ENCODE measurements at regions not wholly inside any gene's neighbourhood (a gene's known extent, or its start where the extent isn't known, plus 50 kb on each side); places are given as distances from the start of the nearest gene placed in this dataset.

DNA sequence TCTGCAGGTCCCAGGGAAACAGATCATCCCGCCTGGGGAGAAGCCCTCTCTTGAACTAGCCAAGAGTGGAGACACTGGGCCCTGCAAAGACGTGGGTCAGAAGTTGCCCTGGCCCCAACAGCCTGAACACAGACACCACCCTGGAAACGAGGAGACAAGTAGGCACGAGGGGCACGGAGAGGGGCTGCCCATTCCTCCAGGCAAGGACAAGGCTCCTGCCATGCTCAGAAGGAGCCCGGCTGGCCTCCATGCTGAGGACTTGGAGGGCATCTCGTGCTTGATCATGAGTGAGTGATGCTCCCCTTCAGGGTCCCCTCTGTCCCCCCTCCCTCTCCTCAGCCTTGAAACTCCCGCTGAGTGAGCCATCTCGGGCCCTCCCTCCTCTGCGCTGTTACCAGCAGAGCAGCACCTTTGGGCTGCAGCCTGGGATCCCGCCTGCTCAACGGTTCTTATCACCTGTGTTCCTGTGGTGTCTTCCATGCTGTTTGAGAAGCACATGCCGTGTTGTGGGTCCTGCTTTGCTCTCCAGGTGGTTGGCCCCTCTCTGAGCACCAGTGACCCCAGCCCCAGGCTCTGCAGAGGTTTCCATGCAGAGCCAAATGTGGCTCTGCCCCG is 544.3 kb downstream of the TCERG1L start:
- ATAC-seq: no peak
- no peak for DNase-seq
- Histone ChIP-seq H3K27ac (no peak overlapping the region), H3K27me3 (peaks cover 0 to 10% (median 0%) of the 10 kb centered on the region in 9 donors), H3K36me3 (no peaks in the 10 kb centered on the region), H3K4me3 (no peak overlapping the region), H3K4me1 (no peaks in the 10 kb centered on the region), H3K9me3 (peaks cover 0 to 24% (median 3%) of the 10 kb centered on the region in 12 donors)
- WGBS, 4 donors: 74 to 87% (median 80%) methylated on average over 9 to 14 of the region's 14 CpGs
- TF ChIP-seq POLR2A (IDR thresholded peaks at IDR 0.05) (no peak), CTCF (IDR thresholded peaks at IDR 0.05) (no peak)
- intact Hi-C loops (cut with DNase I): no loop called here

GRCh38 chr10:130769146-130770017 is 542.1 kb downstream of the TCERG1L start:
- H3K27me3 ChIP-seq: peaks cover 0 to 29% (median under 1%) of the 10 kb centered on the region in 9 donors
- H3K4me1 ChIP-seq: no peaks in the 10 kb centered on the region
- no peak for ATAC-seq
- no peaks in the 10 kb centered on the region for H3K36me3 ChIP-seq
- peaks cover 0 to 24% (median 3%) of the 10 kb centered on the region in 12 donors for H3K9me3 ChIP-seq
- no peak for DNase-seq
- H3K4me3 ChIP-seq: no peak overlapping the region
- intact Hi-C loops (cut with DNase I): no loop called here
- TF ChIP-seq CTCF (IDR thresholded peaks at IDR 0.05): no peak
- no peak for TF ChIP-seq POLR2A (IDR thresholded peaks at IDR 0.05)
- 80 to 89% (median 86%) methylated on average over 8 to 10 of the region's 10 CpGs for WGBS, 4 donors
- H3K27ac ChIP-seq: no peak overlapping the region

DNA sequence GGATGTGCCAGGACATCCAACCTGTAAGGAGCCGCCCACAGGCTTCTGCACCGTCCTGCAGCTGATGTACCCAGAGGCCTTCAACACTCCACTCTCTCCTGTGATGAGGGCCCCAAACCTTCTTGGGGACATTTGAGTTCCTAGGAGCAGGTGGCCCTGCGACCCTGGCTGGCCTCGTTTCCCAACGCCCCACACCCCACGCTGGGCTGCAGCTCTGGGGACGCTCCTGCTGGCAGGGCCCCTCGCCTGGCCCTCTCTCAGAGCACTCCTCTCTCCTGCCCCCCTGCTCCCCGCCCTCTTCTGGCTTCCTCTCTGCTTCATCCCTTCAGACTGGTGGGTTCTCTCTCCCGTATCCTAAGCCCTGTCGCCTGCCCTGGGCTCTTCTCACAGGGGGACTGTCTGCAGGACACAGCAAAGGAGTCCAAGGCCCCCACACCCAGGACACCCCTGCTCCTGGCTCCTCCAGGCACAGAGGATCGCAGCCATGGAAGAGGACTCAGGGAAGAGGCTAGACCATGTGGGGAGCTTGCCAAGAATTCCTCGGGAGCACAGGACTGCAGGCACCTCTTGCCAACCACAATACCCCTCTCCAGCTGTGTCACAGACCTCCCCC is 541.4 kb downstream of the TCERG1L start:
- Histone ChIP-seq H3K27me3 (peaks cover 0 to 37% (median 2%) of the 10 kb centered on the region in 9 donors), H3K4me1 (no peaks in the 10 kb centered on the region), H3K4me3 (no peak overlapping the region), H3K36me3 (no peaks in the 10 kb centered on the region), H3K27ac (no peak overlapping the region), H3K9me3 (peaks cover 0 to 18% (median 3%) of the 10 kb centered on the region in 12 donors)
- DNase-seq: no peak
- intact Hi-C loops (cut with DNase I): no loop called here
- 75 to 82% (median 78%) methylated on average over 13 of the region's 13 CpGs for WGBS, 4 donors
- no peak for ATAC-seq
- TF ChIP-seq CTCF (IDR thresholded peaks at IDR 0.05) (no peak), POLR2A (IDR thresholded peaks at IDR 0.05) (no peak)

DNA sequence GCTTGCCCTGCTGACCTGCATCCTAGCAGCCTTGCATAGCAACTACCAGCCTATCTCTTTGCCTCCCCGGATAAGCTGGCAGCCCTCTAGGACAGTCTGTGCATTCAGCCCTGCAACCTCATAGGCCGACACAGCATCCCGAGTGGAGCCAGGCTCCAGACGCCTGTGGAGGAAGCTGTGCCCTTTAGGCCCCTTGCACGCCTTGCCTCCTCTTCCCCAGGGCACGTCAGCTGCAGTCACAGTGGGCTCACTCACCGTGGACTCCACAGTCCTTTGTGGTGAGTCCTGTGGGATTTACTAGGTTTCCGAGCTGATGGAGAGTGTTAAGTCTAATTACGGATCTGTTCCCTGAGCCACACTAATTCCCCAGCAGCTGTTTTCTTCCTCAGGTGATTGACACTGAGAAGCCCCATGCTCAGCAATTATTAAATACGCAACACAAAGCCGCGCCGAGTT is 540.0 kb downstream of the TCERG1L start:
- Histone ChIP-seq H3K36me3 (no peaks in the 10 kb centered on the region), H3K27ac (no peak overlapping the region), H3K4me1 (no peaks in the 10 kb centered on the region), H3K27me3 (peaks cover 0 to 36% (median 2%) of the 10 kb centered on the region in 9 donors), H3K9me3 (peaks cover 0 to 17% (median 3%) of the 10 kb centered on the region in 12 donors), H3K4me3 (no peak overlapping the region)
- 46 to 67% (median 53%) methylated on average over 12 to 13 of the region's 13 CpGs for WGBS, 4 donors
- ATAC-seq (no peak), DNase-seq (no peak)
- intact Hi-C loops (cut with DNase I): no loop called here
- TF ChIP-seq POLR2A (IDR thresholded peaks at IDR 0.05) (no peak), CTCF (IDR thresholded peaks at IDR 0.05) (no peak)
